GM12878 (cell line): ENCODE measurements at regions not wholly inside any gene's neighbourhood (a gene's known extent, or its start where the extent isn't known, plus 50 kb on each side); places are given as distances from the start of the nearest gene placed in this dataset.

Experiments used
- ATAC-seq: fragments of 200-7000 bp; cut with Tn5 transposase; 3 replicates; pipeline ENCODE4 v1.9.1; 2020; ENCODE audit warnings: mild to moderate bottlenecking, moderate library complexity
- BruUV-seq: library from RNA; stranded (reverse); fragments of 400-500 nt; replicated peaks from 2 replicates; lab custom pipeline; 2021; lab: Mats Ljungman, UMichigan
- CTCF ChIA-PET: fragments of 300-600 bp; sonication (Branson Sonifier 250); formaldehyde crosslinking; extraction: SDS; loops from one replicate; lab custom pipeline; 2021; ENCODE audit warnings: inconsistent platforms; lab: Yijun Ruan, JAX
- POLR2A ChIA-PET: fragments of 350-600 bp; formaldehyde crosslinking; extraction: SDS; loops from one replicate; lab custom pipeline; 2021; ENCODE audit warnings: inconsistent platforms; lab: Charles Lee
- RAD21 ChIA-PET: fragments of 300-600 bp; sonication (Branson Sonifier 250); formaldehyde crosslinking; loops from one replicate; lab custom pipeline; 2023; ENCODE audit warnings: antibody characterized with exemption; ENCODE audit not compliant: unreplicated experiment; lab: Charles Lee
- SMC1A ChIA-PET: fragments of 300-600 bp; sonication (Branson Sonifier 250); formaldehyde crosslinking; loops from one replicate; lab custom pipeline; 2023; ENCODE audit not compliant: unreplicated experiment, uncharacterized antibody; lab: Charles Lee
- DNase-seq: peaks from one replicate; pipeline ENCODE4 v3.0.0-alpha.2; 2011; ENCODE audit warnings: low read depth, low spot score
- FAIRE-seq: peaks from 3 replicates; lab custom pipeline; 2011; peaks lifted over from hg19 to GRCh38; lab: Jason Lieb, UNC
- H2AFZ ChIP-seq: 2 replicates; pipeline ENCODE4 v1.6.0; 2011; ENCODE audit warnings: low read depth, low read length, control low read depth; ENCODE audit not compliant: control insufficient read depth
- H3K27ac ChIP-seq: 2 replicates; pipeline ENCODE4 v1.5.1; 2011; ENCODE audit warnings: control low read depth; ENCODE audit not compliant: control insufficient read depth, insufficient read depth
- H3K27me3 ChIP-seq, 2 experiments: replicated peaks in 1 of 2; 2 replicates each; pipeline versions ENCODE4 v1.6.0 to v1.6.1; 2011; ENCODE audit warnings: low read length in 1 of 2; ENCODE audit not compliant: control insufficient read depth in 2 of 2, insufficient read depth in 2 of 2
- H3K36me3 ChIP-seq, 2 experiments: 2 replicates each; pipeline ENCODE4 v1.5.1; 2011; ENCODE audit warnings: low read length in 1 of 2; ENCODE audit not compliant: control insufficient read depth in 2 of 2, insufficient read depth in 2 of 2
- H3K4me1 ChIP-seq: 2 replicates; pipeline ENCODE4 v1.6.1; 2011; ENCODE audit warnings: mild to moderate bottlenecking, low read length, moderate library complexity, mixed read lengths; ENCODE audit not compliant: control insufficient read depth, insufficient read depth
- H3K4me2 ChIP-seq: 2 replicates; pipeline ENCODE4 v1.6.0; 2011; ENCODE audit warnings: control low read depth; ENCODE audit not compliant: control insufficient read depth, insufficient read depth
- H3K4me3 ChIP-seq: fragments of 200-600 bp; sonication (generic); 2 replicates; pipeline ENCODE4 v1.5.1; 2016
- H3K79me2 ChIP-seq: 2 replicates; pipeline ENCODE4 v1.6.0; 2011; ENCODE audit warnings: low read length; ENCODE audit not compliant: control insufficient read depth, insufficient read depth
- H3K9ac ChIP-seq: 2 replicates; pipeline ENCODE4 v1.8.0; 2011; ENCODE audit warnings: low read length, control low read depth, mixed read lengths; ENCODE audit not compliant: control insufficient read depth, insufficient read depth
- H3K9me3 ChIP-seq: replicated peaks from 3 replicates; pipeline ENCODE4 v1.5.1; 2011; ENCODE audit warnings: mild to moderate bottlenecking, low read length; ENCODE audit not compliant: control insufficient read depth, insufficient read depth
- H4K20me1 ChIP-seq: 2 replicates; pipeline ENCODE4 v1.6.0; 2011; ENCODE audit not compliant: control insufficient read depth, insufficient read depth
- ATF2 ChIP-seq: IDR thresholded peaks from 2 replicates; pipeline ENCODE4 v1.6.1; 2012; ENCODE audit warnings: low read length, inconsistent platforms
- JUNB ChIP-seq: IDR thresholded peaks from 2 replicates; pipeline ENCODE4 v1.6.1; 2016; ENCODE audit warnings: antibody characterized with exemption, mild to moderate bottlenecking
- JUND ChIP-seq: IDR thresholded peaks from 2 replicates; pipeline ENCODE4 v1.6.1; 2012; ENCODE audit warnings: low read depth, mild to moderate bottlenecking, low read length, improper control_type of control experiment, moderate library complexity
- RFX5 ChIP-seq: IDR thresholded peaks from 2 replicates; pipeline ENCODE4 v1.6.1; 2011; ENCODE audit warnings: low read depth, low read length, improper control_type of control experiment
- SMAD1 ChIP-seq: fragments of 450-650 bp; IDR thresholded peaks from 2 replicates; pipeline ENCODE4 v1.6.1; 2018; ENCODE audit warnings: mild to moderate bottlenecking, low read depth; ENCODE audit not compliant: partially characterized antibody
- SRF ChIP-seq, 2 experiments: IDR thresholded peaks; 2 replicates each; pipeline ENCODE4 v1.6.1; 2011; ENCODE audit warnings: low read depth in 2 of 2, low read length in 2 of 2, mild to moderate bottlenecking in 1 of 2, moderate library complexity in 1 of 2
- ZBTB33 ChIP-seq: fragments of 450-650 bp; IDR thresholded peaks from 2 replicates; pipeline ENCODE4 v1.6.1; 2017; ENCODE audit warnings: mild to moderate bottlenecking
- WGBS: methylation state at CpG from one replicate; pipeline ENCODE4 v1.1.6; 2016; ENCODE audit warnings: low lambda C conversion rate; ENCODE audit not compliant: insufficient replicate concordance, insufficient coverage; ENCODE audit errors: missing lambda C conversion rate; 5-methylcytosine and 5-hydroxymethylcytosine counted together
- in situ Hi-C: fragments of 300-500 bp; cut with MboI; formaldehyde crosslinking; loops from 9 replicates; pipeline ENCODE4 v1.14.3; 2018; ENCODE audit warnings: mixed read lengths
- intact Hi-C: fragments of 100-400 bp; cut with micrococcal nuclease; formaldehyde crosslinking; loops from one replicate; pipeline ENCODE4 v1.14.2; 2022; ENCODE audit not compliant: unreplicated experiment
- TF ChIP-seq, protein P1 (sequence below): fragments of 450-650 bp; IDR thresholded peaks from 2 replicates; pipeline ENCODE4 v1.6.1; 2016; ENCODE audit warnings: mild to moderate bottlenecking
- TF ChIP-seq, protein P2 (sequence below): fragments of 450-650 bp; formaldehyde crosslinking; IDR thresholded peaks from 2 replicates; pipeline ENCODE4 v1.4.0; 2022; ENCODE audit warnings: mild to moderate bottlenecking, moderate library complexity

DNA sequence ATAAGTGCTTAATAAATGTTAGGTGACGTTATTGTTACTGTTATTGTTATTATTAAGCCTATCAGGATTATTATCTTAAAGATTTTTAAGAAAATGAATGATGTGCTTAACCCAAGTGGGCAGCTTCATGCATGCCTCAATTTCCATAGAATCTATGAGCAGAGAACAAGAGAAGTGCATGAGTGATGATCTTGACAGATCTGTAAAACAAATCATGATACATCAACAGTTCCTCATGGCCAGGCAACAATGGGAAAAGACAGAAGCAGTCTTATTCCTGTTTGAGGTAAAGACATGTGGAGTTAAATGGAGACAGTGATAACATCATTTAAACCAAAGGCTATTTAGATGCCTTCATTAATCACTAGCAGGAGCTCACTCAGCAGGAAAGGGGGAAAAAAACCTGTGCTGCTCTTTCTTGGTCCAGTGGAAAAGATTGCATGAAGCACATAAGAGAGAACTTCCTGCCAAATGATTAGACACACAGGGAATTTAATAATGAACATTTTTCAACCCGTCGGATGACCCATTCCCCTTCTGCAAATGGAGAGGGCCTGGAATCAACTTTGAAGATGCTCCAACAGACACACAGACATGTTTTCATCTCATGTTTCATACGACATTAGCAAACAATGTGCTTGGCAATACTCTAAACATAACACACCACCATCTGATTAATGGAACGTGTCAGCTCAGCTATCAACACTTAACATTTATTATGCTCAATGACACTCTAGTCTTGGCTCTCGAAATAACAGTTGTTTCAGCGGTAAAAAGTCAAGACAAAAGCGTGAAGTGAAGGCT, 212.2 kb upstream of the LRRN1 start:
- 28% methylated on average over 8 of the region's 8 CpGs for WGBS
- RAD21 ChIA-PET, result no interaction called here

More for the DNA sequence above, 212.2 kb upstream of the LRRN1 start:
- Histone ChIP-seq H3K9ac (no peak overlapping the region), H3K4me1 (0 out of 2 replicates have a peak, but pooled peaks cover 3% of the 10 kb centered on the region), H2AFZ (no peak overlapping the region), H3K4me3 (no peak overlapping the region), H3K27ac (no peak overlapping the region), H4K20me1 (no peaks in the 10 kb centered on the region), H3K9me3 (no peaks in the 10 kb centered on the region), H3K27me3 (no peaks in the 10 kb centered on the region), H3K36me3 (no peaks in the 10 kb centered on the region), H3K4me2 (no peak overlapping the region), H3K79me2 (no peaks in the 10 kb centered on the region)
- in situ Hi-C loops (no loop called here), intact Hi-C loops (no loop called here)
- no peak for ATAC-seq
- TF ChIP-seq RFX5 (no peak), JUND (no peak), SMAD1 (no peak), ZBTB33 (no peak), JUNB (no peak), SRF (IDR thresholded peaks at IDR 0.05; ENCODE audit: low read depth in 2 of 2, low read length in 2 of 2) (no peak), ATF2 (no peak)
- TF ChIP-seq, protein P1, sequence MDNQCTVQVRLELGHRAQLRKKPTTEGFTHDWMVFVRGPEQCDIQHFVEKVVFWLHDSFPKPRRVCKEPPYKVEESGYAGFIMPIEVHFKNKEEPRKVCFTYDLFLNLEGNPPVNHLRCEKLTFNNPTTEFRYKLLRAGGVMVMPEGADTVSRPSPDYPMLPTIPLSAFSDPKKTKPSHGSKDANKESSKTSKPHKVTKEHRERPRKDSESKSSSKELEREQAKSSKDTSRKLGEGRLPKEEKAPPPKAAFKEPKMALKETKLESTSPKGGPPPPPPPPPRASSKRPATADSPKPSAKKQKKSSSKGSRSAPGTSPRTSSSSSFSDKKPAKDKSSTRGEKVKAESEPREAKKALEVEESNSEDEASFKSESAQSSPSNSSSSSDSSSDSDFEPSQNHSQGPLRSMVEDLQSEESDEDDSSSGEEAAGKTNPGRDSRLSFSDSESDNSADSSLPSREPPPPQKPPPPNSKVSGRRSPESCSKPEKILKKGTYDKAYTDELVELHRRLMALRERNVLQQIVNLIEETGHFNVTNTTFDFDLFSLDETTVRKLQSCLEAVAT, result no peak
- TF ChIP-seq, protein P2, sequence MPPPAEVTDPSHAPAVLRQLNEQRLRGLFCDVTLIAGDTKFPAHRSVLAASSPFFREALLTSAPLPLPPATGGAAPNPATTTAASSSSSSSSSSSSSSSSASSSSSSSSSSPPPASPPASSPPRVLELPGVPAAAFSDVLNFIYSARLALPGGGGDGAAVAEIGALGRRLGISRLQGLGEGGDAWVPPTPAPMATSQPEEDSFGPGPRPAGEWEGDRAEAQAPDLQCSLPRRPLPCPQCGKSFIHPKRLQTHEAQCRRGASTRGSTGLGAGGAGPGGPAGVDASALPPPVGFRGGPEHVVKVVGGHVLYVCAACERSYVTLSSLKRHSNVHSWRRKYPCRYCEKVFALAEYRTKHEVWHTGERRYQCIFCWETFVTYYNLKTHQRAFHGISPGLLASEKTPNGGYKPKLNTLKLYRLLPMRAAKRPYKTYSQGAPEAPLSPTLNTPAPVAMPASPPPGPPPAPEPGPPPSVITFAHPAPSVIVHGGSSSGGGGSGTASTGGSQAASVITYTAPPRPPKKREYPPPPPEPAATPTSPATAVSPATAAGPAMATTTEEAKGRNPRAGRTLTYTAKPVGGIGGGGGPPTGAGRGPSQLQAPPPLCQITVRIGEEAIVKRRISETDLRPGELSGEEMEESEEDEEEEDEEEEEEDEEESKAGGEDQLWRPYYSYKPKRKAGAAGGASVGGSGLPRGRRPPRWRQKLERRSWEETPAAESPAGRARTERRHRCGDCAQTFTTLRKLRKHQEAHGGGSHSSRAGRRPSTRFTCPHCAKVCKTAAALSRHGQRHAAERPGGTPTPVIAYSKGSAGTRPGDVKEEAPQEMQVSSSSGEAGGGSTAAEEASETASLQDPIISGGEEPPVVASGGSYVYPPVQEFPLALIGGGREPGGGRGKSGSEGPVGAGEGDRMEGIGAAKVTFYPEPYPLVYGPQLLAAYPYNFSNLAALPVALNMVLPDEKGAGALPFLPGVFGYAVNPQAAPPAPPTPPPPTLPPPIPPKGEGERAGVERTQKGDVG (CRISPR knock-in tag), result no peak
- no TSS peak for BruUV-seq
- no peak for DNase-seq
- no peak for FAIRE-seq
- ChIA-PET CTCF (interaction anchor here (0.7 to 1.3 kb wide), 2 partner anchors 18 to 390 kb away, joined by 3 read pairs; no protein-coding TSS in a partner anchor), SMC1A (interaction anchor here (1.5 kb wide), 1 partner anchor 59 kb away, joined by 3 read pairs; no protein-coding TSS in a partner anchor), POLR2A (no interaction called here)
